ENCODE measurements at regions not wholly inside any gene's neighbourhood (a gene's known extent, or its start where the extent isn't known, plus 50 kb on each side); places are given as distances from the start of the nearest gene placed in this dataset.

GRCh38 chr7:41825927-41826480 lies 123.1 kb upstream of the INHBA start:
- TF ChIP-seq, protein P1, sequence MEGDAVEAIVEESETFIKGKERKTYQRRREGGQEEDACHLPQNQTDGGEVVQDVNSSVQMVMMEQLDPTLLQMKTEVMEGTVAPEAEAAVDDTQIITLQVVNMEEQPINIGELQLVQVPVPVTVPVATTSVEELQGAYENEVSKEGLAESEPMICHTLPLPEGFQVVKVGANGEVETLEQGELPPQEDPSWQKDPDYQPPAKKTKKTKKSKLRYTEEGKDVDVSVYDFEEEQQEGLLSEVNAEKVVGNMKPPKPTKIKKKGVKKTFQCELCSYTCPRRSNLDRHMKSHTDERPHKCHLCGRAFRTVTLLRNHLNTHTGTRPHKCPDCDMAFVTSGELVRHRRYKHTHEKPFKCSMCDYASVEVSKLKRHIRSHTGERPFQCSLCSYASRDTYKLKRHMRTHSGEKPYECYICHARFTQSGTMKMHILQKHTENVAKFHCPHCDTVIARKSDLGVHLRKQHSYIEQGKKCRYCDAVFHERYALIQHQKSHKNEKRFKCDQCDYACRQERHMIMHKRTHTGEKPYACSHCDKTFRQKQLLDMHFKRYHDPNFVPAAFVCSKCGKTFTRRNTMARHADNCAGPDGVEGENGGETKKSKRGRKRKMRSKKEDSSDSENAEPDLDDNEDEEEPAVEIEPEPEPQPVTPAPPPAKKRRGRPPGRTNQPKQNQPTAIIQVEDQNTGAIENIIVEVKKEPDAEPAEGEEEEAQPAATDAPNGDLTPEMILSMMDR (IDR thresholded peaks at IDR 0.05; ENCODE audit: borderline replicate concordance), result no peak
- DNase-seq, result no peak

GRCh38 chr7:41824284-41824683 lies 121.4 kb upstream of the INHBA start:
- Histone ChIP-seq H3K4me1 (no peaks in the 10 kb centered on the region), H3K36me3 (no peaks in the 10 kb centered on the region), H3K27ac (replicated peaks) (no peak overlapping the region), H3K9me3 (replicated peaks) (peaks cover 13% of the 10 kb centered on the region), H3K4me3 (no peak overlapping the region), H3K27me3 (ENCODE audit: low read depth) (no peaks in the 10 kb centered on the region)
- DNase-seq, result no peak
- intact Hi-C loops (cut with micrococcal nuclease), result no loop called here
- TF ChIP-seq, protein P1 (IDR thresholded peaks at IDR 0.05; ENCODE audit: borderline replicate concordance), result no peak

More at GRCh38 chr7:41825927-41826480, 123.1 kb upstream of the INHBA start:
- Histone ChIP-seq H3K27ac (replicated peaks) (no peak overlapping the region), H3K4me3 (no peak overlapping the region), H3K9me3 (replicated peaks) (no peaks in the 10 kb centered on the region), H3K4me1 (no peaks in the 10 kb centered on the region), H3K27me3 (ENCODE audit: low read depth) (no peaks in the 10 kb centered on the region), H3K36me3 (no peaks in the 10 kb centered on the region)
- intact Hi-C loops (cut with micrococcal nuclease), result no loop called here

DNA sequence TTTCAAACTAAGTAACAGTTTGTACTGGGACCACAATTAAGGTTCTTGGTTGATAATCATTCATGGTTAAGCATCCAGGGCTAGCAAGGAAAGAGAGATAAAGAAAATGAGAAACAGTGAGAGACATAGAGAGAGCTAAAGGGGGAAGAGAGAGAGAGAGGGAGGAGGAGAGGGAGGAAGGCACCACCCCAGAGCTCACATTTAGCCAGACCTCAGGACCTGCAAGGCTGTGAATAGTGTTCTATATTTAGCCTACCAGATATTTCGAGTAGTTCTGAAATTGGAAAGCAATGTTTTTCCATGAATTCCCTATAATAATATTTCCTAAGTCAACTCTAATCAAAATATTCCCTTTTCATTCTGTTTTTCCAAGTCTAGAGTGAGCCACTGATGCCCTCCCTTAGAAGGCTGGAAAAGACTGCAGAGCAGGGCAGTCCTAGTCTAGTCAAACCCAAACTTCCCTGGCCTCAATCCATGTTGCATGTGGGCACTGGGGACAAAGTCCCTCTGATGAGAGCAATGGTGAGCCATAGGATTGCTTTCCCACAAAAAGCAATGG lies 119.4 kb upstream of the INHBA start:
- TF ChIP-seq, protein P1 (IDR thresholded peaks at IDR 0.05; ENCODE audit: borderline replicate concordance), result no peak
- H3K27ac ChIP-seq (replicated peaks), result no peak overlapping the region
- H3K27me3 ChIP-seq (ENCODE audit: low read depth), result no peaks in the 10 kb centered on the region
- peaks cover 19% of the 10 kb centered on the region for H3K9me3 ChIP-seq (replicated peaks)
- H3K4me1 ChIP-seq, result no peaks in the 10 kb centered on the region
- H3K36me3 ChIP-seq, result no peaks in the 10 kb centered on the region
- intact Hi-C loops (cut with micrococcal nuclease), result no loop called here
- H3K4me3 ChIP-seq, result no peak overlapping the region
- no peak for DNase-seq

DNA sequence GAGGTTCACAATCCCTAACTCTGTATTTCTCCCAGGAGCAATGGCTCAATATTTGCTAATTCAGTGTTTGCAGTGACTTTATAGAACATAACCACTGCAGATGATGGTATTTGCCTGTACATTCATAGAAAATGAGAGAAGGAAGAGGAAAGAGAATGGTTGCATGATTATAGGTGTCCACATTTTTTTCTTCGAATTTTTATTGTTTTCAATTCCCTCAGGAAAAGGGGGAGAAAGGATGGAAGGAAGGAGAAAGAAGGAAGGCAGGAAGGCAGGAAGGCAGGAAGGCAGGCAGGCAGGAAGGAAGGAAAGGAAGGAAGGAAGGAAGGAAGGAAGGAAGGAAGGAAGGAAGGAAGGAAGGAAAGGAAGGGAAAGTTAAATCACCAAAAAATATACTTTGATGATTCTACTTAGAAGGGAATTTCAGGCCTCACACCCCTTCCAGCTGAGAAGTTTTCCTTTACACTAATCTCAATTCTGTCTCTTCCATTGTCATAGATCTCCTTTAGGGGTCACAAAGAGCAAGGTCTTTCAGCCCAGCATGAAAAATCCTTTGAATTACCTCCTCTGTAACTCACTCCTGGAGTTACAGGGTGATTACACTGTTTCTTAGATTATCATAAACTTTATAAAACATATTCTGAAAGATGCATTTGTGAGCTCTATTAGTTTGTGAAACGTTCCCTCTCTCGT lies 118.8 kb upstream of the INHBA start:
- Histone ChIP-seq H3K4me1 (no peaks in the 10 kb centered on the region), H3K27me3 (ENCODE audit: low read depth) (no peaks in the 10 kb centered on the region), H3K36me3 (no peaks in the 10 kb centered on the region), H3K27ac (replicated peaks) (no peak overlapping the region), H3K4me3 (no peak overlapping the region), H3K9me3 (replicated peaks) (peaks cover 19% of the 10 kb centered on the region)
- TF ChIP-seq, protein P1 (IDR thresholded peaks at IDR 0.05; ENCODE audit: borderline replicate concordance), result no peak
- intact Hi-C loops (cut with micrococcal nuclease), result no loop called here
- DNase-seq, result no peak

GRCh38 chr7:41820111-41820671 lies 117.3 kb upstream of the INHBA start:
- Histone ChIP-seq H3K36me3 (no peaks in the 10 kb centered on the region), H3K4me1 (no peaks in the 10 kb centered on the region), H3K27me3 (ENCODE audit: low read depth) (no peaks in the 10 kb centered on the region), H3K27ac (replicated peaks) (no peak overlapping the region), H3K9me3 (replicated peaks) (peaks cover 19% of the 10 kb centered on the region), H3K4me3 (no peak overlapping the region)
- TF ChIP-seq, protein P1 (IDR thresholded peaks at IDR 0.05; ENCODE audit: borderline replicate concordance), result no peak
- DNase-seq, result no peak
- intact Hi-C loops (cut with micrococcal nuclease), result no loop called here
